ENCODE measurements at regions not wholly inside any gene's neighbourhood (a gene's known extent, or its start where the extent isn't known, plus 50 kb on each side); places are given as distances from the start of the nearest gene placed in this dataset.

DNA sequence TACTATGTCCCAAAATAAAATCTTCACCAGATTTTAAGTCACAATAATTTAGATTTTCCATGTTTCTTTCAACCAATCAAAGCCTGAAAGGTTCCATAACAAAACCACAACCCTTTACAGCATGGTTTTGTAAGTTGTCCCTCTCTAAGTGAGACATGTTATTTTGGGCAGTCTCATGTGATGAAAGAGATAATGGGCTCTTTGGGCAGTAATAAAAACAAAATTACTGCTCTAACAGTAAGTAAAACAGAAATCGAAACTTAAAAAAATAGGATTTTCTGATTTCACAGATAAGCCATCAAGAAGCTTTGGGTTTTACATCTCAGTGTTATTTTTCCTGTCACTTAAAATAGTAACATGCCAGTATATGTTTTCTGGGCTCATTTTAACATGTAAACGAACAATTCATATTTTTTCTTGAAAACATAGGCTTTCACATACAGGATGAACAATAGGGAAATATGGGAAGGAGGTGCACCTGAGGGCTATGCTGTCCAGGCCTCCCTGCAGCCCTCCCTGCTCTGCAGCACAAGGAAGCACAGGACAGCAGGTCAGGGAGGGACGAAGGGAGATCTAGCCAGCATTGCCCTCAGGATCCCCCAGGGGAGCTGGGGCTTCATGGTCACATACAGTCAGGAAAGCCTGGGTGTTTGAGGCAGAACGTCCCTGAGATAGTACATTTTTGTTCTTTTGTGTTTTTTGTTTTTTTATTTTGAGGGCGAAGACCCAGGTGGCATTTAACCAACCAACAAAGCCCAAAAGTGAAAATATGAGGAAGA, 157.4 kb downstream of the SHOX2 start:
- Histone ChIP-seq H3K27me3 (ENCODE audit: control insufficient read depth, low read length) (peaks cover 9% of the 10 kb centered on the region), H4K20me1 (ENCODE audit: control insufficient read depth, insufficient read depth, low read depth, low read length) (no peaks in the 10 kb centered on the region), H3F3A (ENCODE audit: control insufficient read depth, insufficient read depth) (no peaks in the 10 kb centered on the region), H3K79me2 (ENCODE audit: control insufficient read depth, low read length) (no peaks in the 10 kb centered on the region), H3K36me3 (ENCODE audit: control insufficient read depth, low read length) (no peaks in the 10 kb centered on the region), H3K27ac (ENCODE audit: low read depth, low read length) (no peak overlapping the region), H3K9me3 (ENCODE audit: control insufficient read depth, insufficient read depth, low read length) (no peaks in the 10 kb centered on the region), H3K4me3 (ENCODE audit: low read length) (no peak overlapping the region), H3K4me2 (ENCODE audit: low read length) (no peak overlapping the region), H3K4me1 (ENCODE audit: control insufficient read depth, low read length) (no peaks in the 10 kb centered on the region), H3K9me2 (replicated peaks; ENCODE audit: control insufficient read depth, low read length) (no peaks in the 10 kb centered on the region)
- TF ChIP-seq EZH2phosphoT487 (IDR thresholded peaks at IDR 0.05; ENCODE audit: borderline replicate concordance, low read length) = no peak
- TF ChIP-seq, protein P1, sequence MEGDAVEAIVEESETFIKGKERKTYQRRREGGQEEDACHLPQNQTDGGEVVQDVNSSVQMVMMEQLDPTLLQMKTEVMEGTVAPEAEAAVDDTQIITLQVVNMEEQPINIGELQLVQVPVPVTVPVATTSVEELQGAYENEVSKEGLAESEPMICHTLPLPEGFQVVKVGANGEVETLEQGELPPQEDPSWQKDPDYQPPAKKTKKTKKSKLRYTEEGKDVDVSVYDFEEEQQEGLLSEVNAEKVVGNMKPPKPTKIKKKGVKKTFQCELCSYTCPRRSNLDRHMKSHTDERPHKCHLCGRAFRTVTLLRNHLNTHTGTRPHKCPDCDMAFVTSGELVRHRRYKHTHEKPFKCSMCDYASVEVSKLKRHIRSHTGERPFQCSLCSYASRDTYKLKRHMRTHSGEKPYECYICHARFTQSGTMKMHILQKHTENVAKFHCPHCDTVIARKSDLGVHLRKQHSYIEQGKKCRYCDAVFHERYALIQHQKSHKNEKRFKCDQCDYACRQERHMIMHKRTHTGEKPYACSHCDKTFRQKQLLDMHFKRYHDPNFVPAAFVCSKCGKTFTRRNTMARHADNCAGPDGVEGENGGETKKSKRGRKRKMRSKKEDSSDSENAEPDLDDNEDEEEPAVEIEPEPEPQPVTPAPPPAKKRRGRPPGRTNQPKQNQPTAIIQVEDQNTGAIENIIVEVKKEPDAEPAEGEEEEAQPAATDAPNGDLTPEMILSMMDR (IDR thresholded peaks at IDR 0.05; ENCODE audit: low read depth, low read length, poor library complexity, severe bottlenecking) = no peak

DNA sequence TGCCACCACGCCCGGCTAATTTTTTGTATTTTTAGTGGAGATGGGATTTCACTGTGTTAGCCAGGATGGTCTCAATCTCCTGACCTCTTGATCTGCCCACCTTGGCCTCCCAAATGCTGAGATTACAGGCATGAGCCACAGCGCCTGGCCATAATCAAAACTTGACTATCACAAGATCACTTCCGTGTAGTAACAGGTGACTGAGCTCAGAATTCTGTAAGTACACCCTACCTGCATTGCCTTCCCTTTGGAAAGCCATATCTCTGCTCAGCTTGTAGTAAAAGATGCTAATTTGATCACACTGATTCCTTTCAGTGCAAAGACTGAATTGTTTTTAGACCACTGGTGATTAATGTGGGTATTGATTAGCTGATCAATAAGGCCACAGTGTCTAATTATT, 167.1 kb downstream of the SHOX2 start:
- H3K36me3 ChIP-seq (ENCODE audit: control insufficient read depth, low read length) = no peaks in the 10 kb centered on the region
- H3K79me2 ChIP-seq (ENCODE audit: control insufficient read depth, low read length) = no peaks in the 10 kb centered on the region
- H3K4me3 ChIP-seq (ENCODE audit: low read length) = no peak overlapping the region
- H3K27ac ChIP-seq (ENCODE audit: low read depth, low read length) = no peak overlapping the region
- no peaks in the 10 kb centered on the region; the same call in 1 of the 2 replicates for H3K9me2 ChIP-seq (replicated peaks; ENCODE audit: control insufficient read depth, low read length)
- no peaks in the 10 kb centered on the region for H4K20me1 ChIP-seq (ENCODE audit: control insufficient read depth, insufficient read depth, low read depth, low read length)
- TF ChIP-seq, protein P1 (IDR thresholded peaks at IDR 0.05; ENCODE audit: low read depth, low read length, poor library complexity, severe bottlenecking) = no peak
- no peak for TF ChIP-seq EZH2phosphoT487 (IDR thresholded peaks at IDR 0.05; ENCODE audit: borderline replicate concordance, low read length)
- no peaks in the 10 kb centered on the region for H3K27me3 ChIP-seq (ENCODE audit: control insufficient read depth, low read length)
- no peaks in the 10 kb centered on the region for H3K9me3 ChIP-seq (ENCODE audit: control insufficient read depth, insufficient read depth, low read length)
- H3K4me1 ChIP-seq (ENCODE audit: control insufficient read depth, low read length) = no peaks in the 10 kb centered on the region
- no peaks in the 10 kb centered on the region for H3F3A ChIP-seq (ENCODE audit: control insufficient read depth, insufficient read depth)
- H3K4me2 ChIP-seq (ENCODE audit: low read length) = no peak overlapping the region

DNA sequence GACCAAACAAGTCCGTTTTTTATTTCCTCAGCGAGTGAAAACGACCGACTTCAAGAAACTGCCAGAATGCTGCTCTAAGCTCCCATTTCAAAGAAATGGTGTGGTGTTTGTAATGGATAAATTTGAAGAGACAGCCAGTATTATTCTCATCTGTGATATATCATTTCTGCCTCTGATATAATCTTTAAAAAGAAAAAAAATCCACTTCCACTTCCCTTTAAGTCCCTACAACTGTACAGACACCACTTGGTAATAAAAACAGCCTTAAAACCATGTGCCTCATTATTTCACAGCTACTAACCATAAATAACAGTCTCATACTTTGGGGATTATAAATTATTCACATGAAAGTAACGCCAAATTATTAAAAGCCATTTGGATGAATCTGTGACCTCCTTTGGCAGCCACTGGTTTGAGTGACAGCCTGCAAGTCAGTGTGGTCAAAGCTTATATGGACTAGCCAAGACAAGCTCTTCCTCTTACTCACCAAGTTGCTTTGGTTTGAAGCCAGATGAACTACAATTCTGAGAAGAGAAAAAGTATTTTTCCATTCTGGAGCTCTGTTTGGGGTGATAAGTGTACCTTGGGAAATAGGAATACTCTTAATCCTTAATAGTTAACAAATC, 168.0 kb downstream of the SHOX2 start:
- TF ChIP-seq EZH2phosphoT487 (IDR thresholded peaks at IDR 0.05; ENCODE audit: borderline replicate concordance, low read length) = no peak
- TF ChIP-seq, protein P1 (IDR thresholded peaks at IDR 0.05; ENCODE audit: low read depth, low read length, poor library complexity, severe bottlenecking) = no peak

More for the DNA sequence above, 168.0 kb downstream of the SHOX2 start:
- no peaks in the 10 kb centered on the region for H4K20me1 ChIP-seq (ENCODE audit: control insufficient read depth, insufficient read depth, low read depth, low read length)
- H3K4me3 ChIP-seq (ENCODE audit: low read length) = no peak overlapping the region
- H3K36me3 ChIP-seq (ENCODE audit: control insufficient read depth, low read length) = no peaks in the 10 kb centered on the region
- no peaks in the 10 kb centered on the region for H3K9me3 ChIP-seq (ENCODE audit: control insufficient read depth, insufficient read depth, low read length)
- no peak overlapping the region for H3K27ac ChIP-seq (ENCODE audit: low read depth, low read length)
- no peaks in the 10 kb centered on the region for H3F3A ChIP-seq (ENCODE audit: control insufficient read depth, insufficient read depth)
- H3K27me3 ChIP-seq (ENCODE audit: control insufficient read depth, low read length) = no peaks in the 10 kb centered on the region
- no peaks in the 10 kb centered on the region; the same call in 1 of the 2 replicates for H3K9me2 ChIP-seq (replicated peaks; ENCODE audit: control insufficient read depth, low read length)
- H3K79me2 ChIP-seq (ENCODE audit: control insufficient read depth, low read length) = no peaks in the 10 kb centered on the region
- H3K4me1 ChIP-seq (ENCODE audit: control insufficient read depth, low read length) = no peaks in the 10 kb centered on the region
- H3K4me2 ChIP-seq (ENCODE audit: low read length) = no peak overlapping the region
